ENCODE measurements at regions not wholly inside any gene's neighbourhood (a gene's known extent, or its start where the extent isn't known, plus 50 kb on each side); places are given as distances from the start of the nearest gene placed in this dataset.

DNA sequence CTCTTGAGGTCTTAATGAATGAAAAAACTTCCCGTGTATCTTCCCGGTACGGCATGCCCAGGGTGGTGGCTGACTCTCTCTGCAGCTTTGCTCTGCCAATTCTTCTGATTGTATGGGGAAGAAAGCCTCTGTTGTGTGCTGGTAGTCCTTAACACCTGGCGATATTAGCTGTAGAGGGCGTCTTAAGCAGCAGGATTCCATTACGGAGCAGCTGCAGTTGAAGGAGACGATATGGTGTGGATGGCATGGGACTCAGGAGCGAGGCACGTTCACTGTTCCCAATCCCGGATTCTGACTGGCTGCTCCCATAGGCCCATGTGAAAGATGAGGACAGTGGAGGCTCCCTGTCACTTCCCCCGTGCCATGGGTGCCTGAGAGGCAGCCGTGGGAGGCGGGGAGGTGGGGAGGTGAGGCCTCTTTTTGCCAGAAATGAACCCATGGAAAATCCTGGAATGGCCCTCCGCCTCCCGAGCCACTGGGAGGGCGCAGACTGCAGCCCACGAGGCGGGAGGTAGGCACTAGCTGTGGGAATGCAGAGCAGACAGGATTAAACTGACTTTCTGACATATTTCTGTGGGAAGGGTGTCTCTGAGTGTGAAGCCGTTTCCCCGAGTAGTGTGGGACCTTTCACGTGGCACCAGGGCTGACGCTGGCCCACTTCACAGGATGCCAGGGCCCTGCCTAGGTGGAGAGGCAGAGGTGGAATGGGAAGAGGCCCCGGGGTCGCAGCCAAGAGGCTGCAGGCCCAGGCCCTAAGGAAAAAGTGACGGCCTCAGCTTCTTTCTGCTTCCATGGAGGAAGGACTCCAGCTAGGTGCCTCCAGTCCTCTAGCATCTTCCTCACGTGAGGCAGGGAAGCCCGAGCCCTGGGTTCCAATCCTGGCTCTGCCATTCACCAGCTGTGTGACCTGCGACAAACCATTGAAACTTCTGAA lies 121.4 kb upstream of the CD82 start:
- CTCF ChIA-PET = interaction anchor here (1.6 kb wide), 1 partner anchor 16 kb away, joined by 4 read pairs; no protein-coding TSS in a partner anchor
- TF ChIP-seq, protein P1, sequence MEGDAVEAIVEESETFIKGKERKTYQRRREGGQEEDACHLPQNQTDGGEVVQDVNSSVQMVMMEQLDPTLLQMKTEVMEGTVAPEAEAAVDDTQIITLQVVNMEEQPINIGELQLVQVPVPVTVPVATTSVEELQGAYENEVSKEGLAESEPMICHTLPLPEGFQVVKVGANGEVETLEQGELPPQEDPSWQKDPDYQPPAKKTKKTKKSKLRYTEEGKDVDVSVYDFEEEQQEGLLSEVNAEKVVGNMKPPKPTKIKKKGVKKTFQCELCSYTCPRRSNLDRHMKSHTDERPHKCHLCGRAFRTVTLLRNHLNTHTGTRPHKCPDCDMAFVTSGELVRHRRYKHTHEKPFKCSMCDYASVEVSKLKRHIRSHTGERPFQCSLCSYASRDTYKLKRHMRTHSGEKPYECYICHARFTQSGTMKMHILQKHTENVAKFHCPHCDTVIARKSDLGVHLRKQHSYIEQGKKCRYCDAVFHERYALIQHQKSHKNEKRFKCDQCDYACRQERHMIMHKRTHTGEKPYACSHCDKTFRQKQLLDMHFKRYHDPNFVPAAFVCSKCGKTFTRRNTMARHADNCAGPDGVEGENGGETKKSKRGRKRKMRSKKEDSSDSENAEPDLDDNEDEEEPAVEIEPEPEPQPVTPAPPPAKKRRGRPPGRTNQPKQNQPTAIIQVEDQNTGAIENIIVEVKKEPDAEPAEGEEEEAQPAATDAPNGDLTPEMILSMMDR (IDR thresholded peaks at IDR 0.05; ENCODE audit: insufficient read depth, low read depth, low read length) = no peak
- no peaks in the 10 kb centered on the region for H3K36me3 ChIP-seq (ENCODE audit: control insufficient read depth, insufficient read depth, low read length)
- H3K4me3 ChIP-seq (ENCODE audit: low read depth, low read length) = no peak overlapping the region
- POLR2A ChIA-PET = no interaction called here
- DNase-seq (ENCODE audit: low read depth) = no peak
- H3K27me3 ChIP-seq (ENCODE audit: control insufficient read depth, insufficient read depth, low read length) = peaks cover 2% of the 10 kb centered on the region; the same call in 1 of the 2 replicates

DNA sequence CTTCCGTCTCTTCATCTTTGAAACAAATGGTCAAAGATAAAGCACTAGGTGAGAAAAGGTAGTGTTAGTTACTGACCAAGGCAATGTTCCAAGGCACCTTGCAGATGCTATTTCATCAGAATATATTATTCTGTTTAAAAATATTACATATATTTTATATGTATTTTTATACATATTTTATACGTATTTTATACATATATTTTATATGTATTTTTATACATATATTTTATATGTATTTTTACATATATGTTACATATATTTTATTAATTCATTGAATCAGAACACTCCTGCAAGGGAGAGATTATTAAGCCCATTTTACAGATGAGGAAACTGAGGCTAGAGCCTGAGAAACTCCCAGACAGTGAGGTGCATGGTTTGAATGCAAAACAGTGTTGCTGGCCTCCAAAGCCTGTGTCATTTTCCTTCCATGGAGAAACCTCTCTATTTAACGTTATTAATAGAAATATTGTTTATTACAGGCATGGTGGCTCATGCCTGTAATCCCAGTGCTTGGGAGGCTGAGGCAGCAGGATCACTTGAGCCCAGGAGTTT lies 120.6 kb upstream of the CD82 start:
- ChIA-PET CTCF (interaction anchor here (1.6 kb wide), 1 partner anchor 15 kb away, joined by 4 read pairs; no protein-coding TSS in a partner anchor), POLR2A (no interaction called here)
- TF ChIP-seq, protein P1 (IDR thresholded peaks at IDR 0.05; ENCODE audit: insufficient read depth, low read depth, low read length) = no peak
- Histone ChIP-seq H3K36me3 (ENCODE audit: control insufficient read depth, insufficient read depth, low read length) (no peaks in the 10 kb centered on the region), H3K27me3 (ENCODE audit: control insufficient read depth, insufficient read depth, low read length) (peaks cover 2% of the 10 kb centered on the region; the same call in 1 of the 2 replicates), H3K4me3 (ENCODE audit: low read depth, low read length) (no peak overlapping the region)
- no peak for DNase-seq (ENCODE audit: low read depth)

DNA sequence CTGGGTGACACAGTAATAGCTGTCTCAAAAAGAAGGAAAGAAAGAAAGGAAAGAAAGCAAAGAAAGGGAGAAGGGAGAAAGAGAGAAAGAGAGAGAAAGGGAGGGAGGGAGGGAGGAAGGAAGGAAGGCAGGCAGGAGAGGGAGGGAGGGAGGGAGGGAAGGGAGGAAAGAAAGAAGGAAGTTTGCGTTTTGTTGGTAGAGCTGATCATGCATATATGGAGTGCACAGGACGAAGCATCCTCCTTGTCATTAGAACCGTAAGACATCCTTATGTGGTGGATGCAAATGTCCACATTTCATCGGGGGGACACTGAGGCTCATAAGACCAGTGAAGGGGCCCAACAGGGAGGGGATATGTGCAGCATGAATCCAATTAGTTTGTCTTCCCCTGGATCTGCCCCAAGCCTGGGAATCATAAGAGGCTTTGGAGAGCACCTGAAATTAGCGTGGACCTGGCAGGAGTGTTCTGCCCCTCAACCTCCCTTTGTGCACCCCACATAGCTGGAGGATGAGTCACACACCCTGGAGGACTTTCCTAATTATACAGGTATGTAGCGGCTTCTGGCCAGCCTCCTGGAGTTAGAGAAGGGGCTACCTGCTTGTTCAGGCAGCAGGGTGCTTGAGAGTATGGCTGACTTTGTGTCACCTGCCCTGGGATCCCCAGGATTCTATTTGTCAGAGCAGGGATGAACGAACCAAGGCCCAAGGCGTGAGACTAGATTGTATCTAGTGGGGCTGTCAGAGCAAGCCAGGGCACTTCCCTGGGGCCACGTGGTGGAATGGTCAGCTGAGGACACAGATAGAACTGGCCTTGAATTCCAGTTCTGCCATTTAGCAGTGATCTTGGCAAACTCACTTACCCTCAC lies 119.7 kb upstream of the CD82 start:
- TF ChIP-seq, protein P1 (IDR thresholded peaks at IDR 0.05; ENCODE audit: insufficient read depth, low read depth, low read length) = no peak
- peaks cover 2% of the 10 kb centered on the region; the same call in 1 of the 2 replicates for H3K27me3 ChIP-seq (ENCODE audit: control insufficient read depth, insufficient read depth, low read length)
- no peak overlapping the region for H3K4me3 ChIP-seq (ENCODE audit: low read depth, low read length)
- DNase-seq (ENCODE audit: low read depth) = no peak
- POLR2A ChIA-PET = no interaction called here
- CTCF ChIA-PET = no interaction called here
- H3K36me3 ChIP-seq (ENCODE audit: control insufficient read depth, insufficient read depth, low read length) = no peaks in the 10 kb centered on the region

DNA sequence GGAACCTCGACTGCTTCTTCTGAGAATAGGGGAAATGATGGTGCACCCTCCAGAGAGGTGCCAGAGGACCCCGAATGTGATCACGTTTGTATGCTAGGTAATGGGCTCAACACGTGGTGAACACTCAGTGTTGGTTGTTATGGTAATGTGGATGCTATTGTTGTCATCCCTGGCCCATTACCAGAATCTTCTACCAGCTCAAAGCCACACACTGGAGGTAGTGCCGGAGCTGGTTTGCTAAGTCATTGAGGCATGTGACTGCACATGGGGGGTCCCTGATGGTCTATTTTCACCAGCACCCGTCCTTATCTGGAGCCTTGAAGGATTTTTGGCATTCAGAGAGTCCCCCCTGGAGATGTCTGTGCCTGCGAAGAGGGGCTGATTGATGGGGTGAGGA lies 119.1 kb upstream of the CD82 start:
- no peak for DNase-seq (ENCODE audit: low read depth)
- POLR2A ChIA-PET = no interaction called here
- CTCF ChIA-PET = no interaction called here

More for the DNA sequence above, 119.1 kb upstream of the CD82 start:
- Histone ChIP-seq H3K4me3 (ENCODE audit: low read depth, low read length) (no peak overlapping the region), H3K27me3 (ENCODE audit: control insufficient read depth, insufficient read depth, low read length) (peaks cover 2% of the 10 kb centered on the region; the same call in 1 of the 2 replicates), H3K36me3 (ENCODE audit: control insufficient read depth, insufficient read depth, low read length) (no peaks in the 10 kb centered on the region)
- TF ChIP-seq, protein P1 (IDR thresholded peaks at IDR 0.05; ENCODE audit: insufficient read depth, low read depth, low read length) = no peak
